NCI-H2081 (cell line): ENCODE measurements at regions not wholly inside any gene's neighbourhood (a gene's known extent, or its start where the extent isn't known, plus 50 kb on each side); places are given as distances from the start of the nearest gene placed in this dataset.
"Not testable (repeated sequence)": the region's sequence is repeated elsewhere in the genome, so short reads cannot be mapped to it uniquely, and the experiment has no call there.

ENCODE experiments used
- DNase-seq, 2 experiments: peaks; one replicate each; lab custom pipeline; 2025; lab: John Stamatoyannopoulos, UW

DNA sequence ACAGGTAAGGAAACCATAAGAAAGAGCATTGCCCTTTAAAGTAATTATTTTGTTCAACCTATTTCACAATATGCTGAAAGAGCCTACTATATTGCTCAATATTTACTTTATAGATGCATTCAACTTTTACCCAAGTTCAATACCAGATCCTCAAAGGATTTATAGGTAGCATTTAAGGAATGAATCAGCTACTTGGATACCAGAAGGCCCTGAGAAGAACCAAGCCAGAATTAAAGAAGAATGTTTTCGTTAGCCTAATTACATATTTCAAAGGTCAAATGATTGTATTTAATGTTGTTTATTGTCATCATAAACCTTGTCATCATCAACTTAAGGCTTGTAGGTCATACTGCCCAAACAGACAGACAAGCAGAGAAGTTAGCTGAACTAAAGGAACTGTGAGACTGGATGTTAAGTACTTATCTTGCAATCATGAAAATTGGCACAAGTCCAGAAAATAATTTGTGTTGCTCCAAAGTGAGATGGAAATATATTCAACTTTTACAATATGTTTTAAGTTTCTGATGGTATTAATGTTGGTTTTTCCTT lies 636.7 kb downstream of the RFPL4B start:
- DNase-seq: no peak

DNA sequence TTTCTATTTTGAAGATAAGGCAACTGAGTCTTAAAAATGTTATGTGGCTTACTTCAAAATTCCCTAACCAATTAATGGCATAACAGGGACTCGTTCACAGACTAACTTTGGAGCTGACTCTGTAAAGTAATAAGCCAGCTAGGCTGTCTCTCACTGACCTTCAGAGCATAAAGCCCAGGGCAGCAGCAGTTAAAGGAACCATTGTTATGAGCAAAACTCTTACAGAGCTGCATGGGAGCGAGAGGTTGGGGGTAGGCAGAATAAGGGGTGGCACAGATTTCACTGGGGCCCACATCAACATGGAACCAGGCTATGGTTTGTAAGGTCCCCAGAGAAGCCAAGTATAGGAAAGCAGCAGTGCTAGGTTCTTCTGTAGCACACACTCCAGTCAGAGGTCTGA lies 637.8 kb downstream of the RFPL4B start:
- no peak for DNase-seq

DNA sequence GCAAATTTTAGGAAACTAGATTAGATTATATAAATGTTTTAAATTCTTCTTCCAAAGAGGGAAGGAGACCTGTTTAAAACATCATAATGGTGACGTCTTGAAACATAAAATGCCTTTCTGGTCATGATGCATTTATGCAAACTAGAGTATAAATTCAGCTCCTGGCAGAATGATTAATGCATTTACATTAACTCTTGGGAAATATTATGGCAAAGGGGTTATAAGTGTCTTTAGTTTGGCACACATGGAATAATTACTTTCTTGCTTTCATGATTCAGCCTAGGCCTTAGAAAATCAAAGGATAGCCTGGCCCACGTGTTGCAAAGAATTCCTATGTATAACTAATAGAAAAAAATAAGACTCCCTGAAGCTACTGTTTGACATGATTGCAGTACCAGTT lies 639.2 kb downstream of the RFPL4B start:
- no peak for DNase-seq

DNA sequence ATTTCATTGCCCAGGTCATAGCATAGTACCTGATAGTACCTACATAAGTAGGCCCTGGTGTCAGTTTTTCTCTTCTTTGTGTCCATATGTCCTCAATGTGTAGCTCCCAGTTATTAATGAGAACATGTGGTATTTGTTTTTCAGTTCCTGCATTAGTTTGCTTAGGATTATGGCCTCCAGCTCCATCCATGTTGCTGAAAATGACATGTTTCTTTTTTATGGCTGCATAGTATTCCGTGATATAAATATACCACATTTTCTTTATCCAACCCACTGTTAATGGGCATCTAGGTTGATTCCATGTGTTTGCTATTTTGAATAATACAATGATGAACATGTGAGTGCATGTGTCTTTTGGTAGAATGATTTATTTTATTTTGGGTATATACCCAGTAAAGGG lies 641.6 kb downstream of the RFPL4B start:
- DNase-seq: no peak

DNA sequence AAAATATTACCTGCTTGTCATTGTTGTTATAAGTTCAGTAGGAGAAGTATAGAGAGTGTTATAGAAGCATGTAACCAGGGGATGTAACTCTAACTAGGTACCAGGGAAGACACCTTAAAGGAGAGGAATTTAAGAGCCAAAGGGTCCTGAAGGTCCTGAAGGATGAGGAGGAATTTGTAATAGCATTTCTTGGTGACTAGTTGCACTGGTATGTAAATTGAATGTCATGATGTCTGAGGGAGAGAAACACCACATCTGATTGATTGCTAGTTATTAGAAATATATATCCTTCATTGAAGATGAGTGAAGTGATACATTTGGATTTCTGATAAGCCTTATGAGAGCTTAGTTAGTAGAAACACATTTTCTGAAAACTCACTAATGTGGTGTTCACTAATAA lies 643.8 kb downstream of the RFPL4B start:
- DNase-seq: no peak

DNA sequence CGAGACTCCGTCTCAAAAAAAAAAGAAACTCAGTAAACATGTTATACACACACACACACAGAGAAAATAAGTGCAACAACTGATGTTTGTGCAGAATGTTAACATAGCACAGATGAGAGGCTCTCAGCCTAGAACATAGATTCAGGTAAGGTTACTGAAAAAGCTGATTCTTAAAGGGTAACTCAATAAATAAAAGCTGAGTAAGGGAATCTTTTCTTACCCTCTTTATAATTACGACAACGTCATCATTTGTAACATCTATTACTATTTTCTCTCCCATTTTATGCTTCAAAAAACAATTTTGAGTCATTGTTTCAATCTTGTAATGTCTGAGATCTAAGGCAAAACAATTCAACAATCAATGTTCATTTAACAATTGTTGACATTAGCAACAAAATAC lies 644.8 kb downstream of the RFPL4B start:
- no peak for DNase-seq

DNA sequence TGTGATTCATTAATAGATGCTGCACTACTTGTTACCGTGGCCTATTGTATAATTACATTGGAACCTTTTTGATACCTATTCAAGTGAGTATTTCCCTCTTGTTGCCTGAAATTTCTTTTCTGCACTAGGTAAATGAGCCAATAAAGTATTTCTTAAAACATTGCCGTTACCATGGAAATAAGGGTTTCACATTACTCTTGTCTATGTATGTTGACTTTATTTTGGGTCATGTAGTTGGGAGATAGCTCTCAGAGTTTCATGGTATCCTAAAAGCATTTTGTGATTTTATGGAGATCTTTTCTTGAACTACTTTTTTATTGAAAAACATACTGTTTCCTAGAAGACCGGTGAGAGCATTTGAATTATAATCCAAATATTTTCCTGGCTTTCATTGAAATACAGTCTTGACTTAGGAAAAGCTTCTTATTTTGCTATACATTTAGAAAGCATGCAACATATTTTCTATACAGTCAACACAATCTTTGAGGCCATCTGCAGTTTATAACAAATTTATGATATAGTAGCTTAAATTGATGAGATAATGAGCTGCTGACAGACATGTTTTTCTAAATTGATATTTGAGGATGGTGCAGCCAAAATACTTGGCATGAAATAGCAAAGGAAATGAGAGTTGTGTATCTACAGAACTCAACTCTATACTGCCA lies 650.4 kb downstream of the RFPL4B start:
- no peak for DNase-seq

DNA sequence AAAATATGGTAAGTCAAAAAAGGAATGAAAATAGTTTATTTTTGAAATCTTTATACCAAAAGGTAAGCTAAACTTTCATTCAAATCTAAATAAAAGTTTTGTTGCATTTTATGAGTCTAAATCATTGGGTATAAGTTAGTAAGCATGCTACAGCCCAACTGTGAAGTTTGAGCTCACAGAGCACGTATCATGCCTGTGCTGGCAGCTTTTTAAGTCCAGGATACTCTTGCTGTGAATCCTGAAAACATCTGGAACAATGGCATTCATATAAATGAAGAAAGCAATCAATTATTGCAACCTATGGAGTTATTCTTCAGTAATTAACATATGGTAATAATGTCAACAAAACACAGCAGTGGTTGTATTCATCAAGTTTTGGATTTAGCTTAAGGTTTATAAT lies 656.9 kb downstream of the RFPL4B start:
- DNase-seq: no peak

DNA sequence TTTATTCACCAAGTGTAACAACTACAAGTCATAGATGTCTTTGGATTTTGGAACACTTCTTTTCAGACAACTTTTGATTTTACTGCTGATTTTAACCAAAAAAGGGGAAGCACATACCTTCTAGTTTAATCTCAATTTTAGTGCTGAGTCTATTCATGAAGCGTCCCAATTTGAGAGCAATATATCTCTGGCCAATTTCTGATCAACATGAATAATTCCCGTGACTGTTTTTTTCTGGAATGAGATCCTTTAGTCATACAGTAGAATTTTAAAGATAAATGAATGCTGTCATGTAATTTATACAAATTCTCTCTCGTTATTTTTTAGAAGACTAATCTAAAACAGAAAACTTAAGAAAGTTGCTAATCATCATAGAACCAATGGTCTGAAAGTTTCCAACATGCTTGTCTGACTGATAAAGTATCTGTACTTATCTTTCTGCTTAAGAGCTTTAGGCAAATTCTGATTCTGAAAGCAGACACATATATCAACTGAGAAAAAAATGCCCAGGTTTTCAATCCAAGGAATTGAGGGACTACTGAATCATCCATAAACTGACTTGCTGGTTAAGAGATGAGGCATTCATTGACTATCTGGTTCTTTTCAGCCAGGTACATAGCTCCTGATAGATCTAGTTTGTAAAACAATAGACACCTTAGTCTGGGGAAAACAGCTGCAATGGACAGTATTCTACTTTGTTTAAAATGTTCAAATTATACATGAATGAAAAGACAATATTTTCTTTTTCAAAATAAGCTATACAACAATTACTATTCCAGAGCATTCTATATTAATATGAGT lies 657.5 kb downstream of the RFPL4B start:
- DNase-seq: no peak

DNA sequence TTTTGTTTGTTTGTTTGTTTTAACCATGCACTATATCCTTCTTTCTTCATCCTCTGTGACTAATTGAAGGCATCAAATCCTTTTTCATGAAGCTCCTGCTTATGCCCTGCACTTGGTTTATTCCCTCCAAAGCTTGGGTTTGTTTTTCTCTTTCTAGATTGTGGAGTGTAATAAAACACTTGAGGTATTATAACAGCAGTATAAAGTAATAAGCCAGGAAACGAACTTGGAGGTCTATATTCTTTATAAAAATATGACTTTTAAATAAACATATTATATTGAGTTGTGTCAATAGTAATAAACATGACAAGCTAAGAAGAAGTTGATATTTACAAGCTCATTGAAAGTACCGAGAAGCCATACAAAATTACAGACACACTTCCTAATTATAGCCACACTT lies 659.4 kb downstream of the RFPL4B start:
- DNase-seq: no peak

DNA sequence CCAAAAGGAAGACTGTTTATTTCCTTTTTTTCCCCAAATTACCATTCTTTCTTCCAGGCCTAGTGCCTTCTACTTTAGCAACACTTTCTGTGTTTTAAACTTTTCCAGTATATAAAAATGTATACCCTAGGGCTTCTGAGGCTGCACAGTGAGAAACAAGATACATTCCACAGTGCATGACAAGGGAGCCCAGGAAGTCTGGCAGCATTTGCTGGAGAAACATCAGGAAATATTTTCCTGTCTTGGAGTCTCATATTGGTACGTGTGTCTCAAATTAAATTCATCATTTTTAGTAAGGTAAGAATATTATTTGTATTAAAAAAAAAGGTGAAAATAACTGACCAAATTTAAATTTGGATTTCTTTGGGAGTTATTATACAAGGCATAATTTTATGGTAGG lies 662.6 kb downstream of the RFPL4B start:
- DNase-seq: no peak

DNA sequence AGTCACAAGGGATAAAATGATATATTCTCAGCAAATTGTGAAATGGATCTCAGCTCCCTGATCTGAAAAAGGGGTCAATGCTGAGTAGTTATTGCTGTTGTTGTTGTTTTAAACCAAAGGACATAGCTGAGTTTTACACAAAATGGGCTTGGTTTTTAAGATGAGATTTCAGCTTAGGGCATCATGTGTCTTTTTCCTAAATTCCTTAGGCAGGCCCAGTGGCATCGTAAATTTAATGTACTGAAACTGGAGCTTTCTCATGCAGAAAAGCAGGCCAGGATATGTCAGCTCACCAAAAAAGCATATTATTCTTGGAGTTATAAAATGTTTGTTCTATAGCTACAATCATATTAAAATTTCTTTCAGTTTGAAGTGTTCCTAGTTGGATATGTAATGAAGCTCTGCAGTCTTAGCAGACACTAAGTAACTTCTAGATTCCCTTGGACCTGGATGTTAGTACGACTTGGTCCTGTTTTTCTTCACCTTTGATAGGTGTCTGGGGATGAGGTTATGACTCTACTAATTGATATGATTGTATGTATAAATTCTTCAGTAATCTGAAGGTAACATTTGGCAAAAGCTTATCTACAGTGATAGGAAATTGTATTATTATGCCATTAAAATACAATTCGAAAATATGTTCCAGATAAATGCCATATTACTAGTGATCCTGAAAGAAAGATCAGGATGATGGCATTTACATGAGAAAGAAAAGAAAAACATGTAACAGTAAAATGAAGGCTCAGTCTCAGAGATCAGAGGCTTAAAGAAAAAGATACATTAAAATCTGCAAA lies 663.3 kb downstream of the RFPL4B start:
- no peak for DNase-seq

DNA sequence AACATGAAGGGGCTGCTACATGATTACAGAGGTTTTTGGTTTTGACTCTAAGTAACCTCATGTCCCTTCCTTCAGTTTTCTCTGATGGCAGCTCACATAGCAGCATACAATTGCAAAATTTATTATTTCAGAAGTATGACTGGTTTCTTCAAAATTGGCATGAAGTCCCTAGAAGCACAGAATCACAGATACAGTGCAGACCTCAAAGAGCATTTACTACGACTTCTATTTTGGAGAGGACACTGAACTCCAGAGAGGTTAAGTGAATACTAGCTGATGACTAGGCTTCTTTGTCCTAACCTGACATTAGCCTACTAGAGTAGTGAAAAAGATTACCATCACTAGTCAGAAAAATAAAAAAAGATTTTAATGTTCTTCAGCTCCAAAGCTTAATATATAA lies 664.3 kb downstream of the RFPL4B start:
- no peak for DNase-seq

DNA sequence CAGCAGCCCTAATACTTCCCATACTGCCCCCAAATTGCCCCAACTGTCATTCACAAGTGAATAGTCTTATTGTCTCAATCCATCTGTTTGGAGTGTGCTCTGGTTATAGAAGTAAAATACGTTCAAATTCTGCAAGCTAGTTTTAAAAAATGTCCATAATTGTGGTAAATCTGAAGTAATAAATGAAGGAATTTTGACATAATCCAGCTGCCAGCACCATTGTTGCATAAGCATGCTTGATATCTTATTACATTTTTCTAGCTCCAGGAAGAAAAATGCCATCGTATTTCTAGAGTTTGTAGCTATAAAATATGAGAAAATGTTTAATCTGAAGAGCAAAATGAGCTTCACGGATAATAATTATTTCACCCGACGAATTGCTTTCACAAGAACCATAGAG lies 664.7 kb downstream of the RFPL4B start:
- no peak for DNase-seq

DNA sequence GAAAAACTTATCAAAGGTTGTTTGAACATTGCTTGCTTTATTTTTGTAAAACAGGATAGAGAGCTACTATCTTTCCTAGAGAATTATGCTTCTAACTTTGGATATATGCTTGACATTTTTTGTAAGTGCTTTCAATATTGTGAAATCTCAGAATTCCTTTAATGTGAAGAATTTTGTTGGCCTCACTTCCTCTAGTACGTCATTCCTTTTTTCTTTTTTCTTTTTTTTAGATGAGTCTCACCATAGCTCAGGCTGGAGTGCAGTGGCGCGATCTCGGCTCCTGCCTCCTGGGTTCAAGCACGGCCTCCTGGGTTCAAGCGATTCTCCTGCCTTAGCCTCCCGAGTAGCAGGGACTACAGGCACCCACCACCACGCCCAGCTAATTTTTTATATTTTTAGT lies 668.1 kb downstream of the RFPL4B start:
- DNase-seq: no peak

DNA sequence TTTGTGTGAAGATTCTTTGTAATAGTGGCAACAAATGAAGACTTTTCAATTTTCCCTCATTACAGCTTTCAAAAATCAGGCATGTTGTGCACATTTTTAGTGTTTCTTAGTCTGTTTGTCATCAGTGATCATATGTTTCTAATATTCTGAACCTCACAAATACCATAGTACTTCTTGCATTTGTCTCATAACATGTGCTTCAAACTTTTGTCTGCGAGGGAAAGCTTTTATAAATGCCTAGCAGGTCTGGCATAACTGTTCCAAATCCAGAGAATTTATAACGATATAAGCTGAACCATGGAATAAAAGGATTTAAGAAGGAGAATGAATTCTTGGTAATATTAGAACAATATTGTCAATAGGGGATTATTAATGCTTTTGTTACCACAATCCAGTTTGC lies 670.2 kb downstream of the RFPL4B start:
- no peak for DNase-seq

DNA sequence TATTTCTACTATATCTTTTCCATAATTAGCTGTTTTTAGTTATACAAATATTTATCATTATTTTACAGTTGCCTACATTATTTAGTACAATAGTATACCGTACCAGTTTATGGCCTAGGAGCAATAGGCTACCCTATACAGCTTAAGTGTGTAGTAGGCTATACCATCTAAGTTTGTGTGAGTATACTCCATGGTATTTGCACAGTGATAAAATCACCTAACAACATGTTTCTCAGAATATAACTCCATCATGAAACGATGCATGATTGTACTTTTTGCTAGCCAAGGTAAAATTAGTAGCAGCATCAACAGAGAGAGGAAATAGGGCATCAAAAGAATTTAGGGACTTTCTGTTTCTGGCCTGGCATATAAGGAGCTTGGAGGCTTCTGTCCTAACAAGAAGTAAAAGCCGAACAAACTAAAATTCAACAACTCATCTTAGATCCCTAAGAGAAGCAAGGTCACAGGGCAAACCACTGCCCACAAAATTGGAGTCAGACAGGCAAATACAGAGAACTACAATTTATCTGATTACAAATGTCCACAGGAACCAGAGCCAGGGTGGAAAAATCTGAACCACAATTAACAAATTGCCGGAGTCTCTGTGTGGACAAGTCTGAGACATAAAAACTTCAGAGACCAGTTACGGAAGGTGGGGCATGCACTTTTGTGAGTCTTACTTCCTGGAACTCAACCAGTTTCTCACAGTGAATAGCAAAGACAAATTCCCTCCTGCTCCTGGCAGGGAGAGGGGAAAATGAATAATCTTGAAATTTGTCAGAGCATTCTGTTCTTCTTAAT lies 671.4 kb downstream of the RFPL4B start:
- DNase-seq: no peak

DNA sequence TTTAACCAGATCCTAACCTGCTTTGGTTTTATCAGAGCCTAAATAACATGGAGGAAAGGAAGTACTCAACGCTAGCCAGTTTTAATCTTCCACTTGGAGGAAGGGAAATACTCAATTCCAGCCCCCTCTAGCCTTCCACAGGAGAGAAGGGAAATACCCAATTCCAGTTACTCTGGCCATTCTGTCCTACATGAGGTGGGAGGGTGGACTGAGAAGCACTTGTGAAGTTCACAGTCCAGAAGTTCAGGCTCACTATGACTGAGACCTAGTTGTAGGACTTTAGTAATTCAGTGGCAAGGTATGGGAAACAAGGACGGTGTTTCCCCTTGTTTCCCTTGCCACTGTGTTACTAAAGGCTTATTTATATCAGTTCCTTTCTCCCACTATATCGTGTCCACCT lies 672.0 kb downstream of the RFPL4B start:
- no peak for DNase-seq

DNA sequence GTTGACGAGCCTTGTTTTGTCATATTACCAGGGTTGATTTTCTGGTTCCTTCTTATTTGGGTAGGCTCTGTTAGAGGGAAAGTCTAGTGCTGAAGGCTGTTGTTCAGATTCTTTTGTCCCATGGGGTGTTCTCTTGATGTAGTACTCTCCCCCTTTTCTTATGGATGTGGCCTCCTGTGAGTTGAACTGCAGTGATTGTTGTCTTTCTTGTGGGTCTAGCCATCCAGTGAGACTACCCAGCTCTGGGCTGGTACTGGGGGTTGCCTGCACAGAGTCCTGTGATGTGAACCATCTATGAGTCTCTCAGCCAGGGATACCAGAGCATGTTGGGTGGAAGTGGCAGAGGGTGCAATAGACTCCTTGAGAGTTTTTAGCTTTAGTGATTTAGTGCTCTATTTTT lies 680.6 kb downstream of the RFPL4B start:
- no peak for DNase-seq

DNA sequence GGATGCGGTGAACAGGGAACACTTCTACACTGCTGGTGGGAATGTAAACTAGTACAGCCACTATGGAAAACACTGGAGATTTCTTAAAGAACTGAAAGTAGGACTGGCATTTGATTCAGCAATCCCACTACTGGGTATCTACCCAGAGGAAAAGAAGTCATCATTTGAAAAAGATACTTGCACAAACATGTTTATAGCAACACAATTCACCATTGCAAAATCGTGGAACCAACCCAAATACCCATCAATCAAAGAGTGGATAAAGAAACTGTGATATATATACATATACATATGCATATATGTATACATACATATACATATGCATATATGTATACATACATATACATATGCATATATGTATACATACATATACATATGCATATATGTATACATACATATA lies 682.0 kb downstream of the RFPL4B start:
- not testable (repeated sequence) for DNase-seq

DNA sequence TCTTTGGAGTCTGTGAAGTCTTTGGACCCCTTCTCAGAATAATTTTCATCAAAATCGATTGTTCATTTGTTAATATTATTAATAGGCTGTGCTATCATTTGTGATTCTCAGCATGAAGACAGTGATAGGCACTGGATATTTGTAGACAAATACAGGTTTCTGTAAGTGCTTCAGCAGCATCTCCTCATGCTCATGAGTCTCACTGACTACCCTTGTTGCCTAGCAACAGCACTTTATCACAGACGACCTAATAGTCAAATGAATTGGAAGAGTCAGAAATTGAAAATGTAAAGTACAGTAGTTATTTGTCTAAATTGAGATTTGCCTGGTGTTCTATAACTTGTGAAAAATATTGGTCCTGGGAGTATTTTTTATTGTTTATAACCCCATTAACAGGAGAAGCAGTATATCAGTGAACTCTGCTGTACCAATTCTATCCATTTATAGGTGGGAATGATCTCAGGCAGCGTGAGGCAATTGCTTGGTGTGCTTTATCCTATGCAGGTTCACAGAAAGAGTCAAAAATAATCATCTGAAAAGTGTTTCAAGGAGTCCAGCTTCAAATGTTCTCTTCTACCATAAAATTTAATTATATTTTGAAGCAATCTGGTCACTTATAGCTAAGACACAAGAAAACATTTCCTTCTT lies 684.6 kb downstream of the RFPL4B start:
- DNase-seq: no peak
